ENCODE measurements at regions not wholly inside any gene's neighbourhood (a gene's known extent, or its start where the extent isn't known, plus 50 kb on each side); places are given as distances from the start of the nearest gene placed in this dataset.

GRCh38 chr11:116641561-116642045, 131.2 kb downstream of the BUD13 start:
- Histone ChIP-seq H3K4me1 (ENCODE audit: control insufficient read depth in 2 of 2, insufficient read depth in 2 of 2, low read length in 2 of 2) (no peaks in the 10 kb centered on the region), H3K27ac (ENCODE audit: low read depth in 1 of 2, low read length in 1 of 2) (no peak overlapping the region), H3K27me3 (ENCODE audit: control insufficient read depth in 2 of 2, insufficient read depth in 1 of 2, low read length in 1 of 2) (peaks cover 2 to 7% of the 10 kb centered on the region in 2 donors), H3K4me3 (ENCODE audit: low read length in 2 of 2) (no peak overlapping the region), H3K9me3 (ENCODE audit: control insufficient read depth in 2 of 2, insufficient read depth in 1 of 2, low read length in 1 of 2) (no peaks in the 10 kb centered on the region), H3K36me3 (ENCODE audit: control insufficient read depth in 2 of 2, insufficient read depth in 2 of 2, low read length in 1 of 2) (no peaks in the 10 kb centered on the region)
- 35% methylated on average over 11 of the region's 11 CpGs for WGBS
- DNase-seq (ENCODE audit: low read depth in 6 of 9, low spot score in 9 of 9): peak in 3 of 9 donors; percentile 3 to 23 (median 4)

- no peak for DNase-seq (ENCODE audit: low read depth in 6 of 9, low spot score in 9 of 9)
- 92% methylated on average over 7 of the region's 7 CpGs for WGBS
These were observed 132.0 kb downstream of the BUD13 start for GRCh38 chr11:116640641-116641402.

GRCh38 chr11:116638463-116638862, 134.3 kb downstream of the BUD13 start:
- no peaks in the 10 kb centered on the region for H3K9me3 ChIP-seq (ENCODE audit: control insufficient read depth in 2 of 2, insufficient read depth in 1 of 2, low read length in 1 of 2)
- no peak overlapping the region for H3K27ac ChIP-seq (ENCODE audit: low read depth in 1 of 2, low read length in 1 of 2)
- no peak overlapping the region for H3K4me3 ChIP-seq (ENCODE audit: low read length in 2 of 2)
- no peaks in the 10 kb centered on the region for H3K4me1 ChIP-seq (ENCODE audit: control insufficient read depth in 2 of 2, insufficient read depth in 2 of 2, low read length in 2 of 2)
- H3K27me3 ChIP-seq (ENCODE audit: control insufficient read depth in 2 of 2, insufficient read depth in 1 of 2, low read length in 1 of 2): peaks cover 0 to 5% of the 10 kb centered on the region in 2 donors
- no peaks in the 10 kb centered on the region for H3K36me3 ChIP-seq (ENCODE audit: control insufficient read depth in 2 of 2, insufficient read depth in 2 of 2, low read length in 1 of 2)
- 92% methylated on average over 6 of the region's 6 CpGs for WGBS
- no peak for DNase-seq (ENCODE audit: low read depth in 6 of 9, low spot score in 9 of 9)

More at GRCh38 chr11:116640641-116641402, 132.0 kb downstream of the BUD13 start:
- H3K27ac ChIP-seq (ENCODE audit: low read depth in 1 of 2, low read length in 1 of 2): no peak overlapping the region
- H3K9me3 ChIP-seq (ENCODE audit: control insufficient read depth in 2 of 2, insufficient read depth in 1 of 2, low read length in 1 of 2): no peaks in the 10 kb centered on the region
- no peaks in the 10 kb centered on the region for H3K4me1 ChIP-seq (ENCODE audit: control insufficient read depth in 2 of 2, insufficient read depth in 2 of 2, low read length in 2 of 2)
- H3K27me3 ChIP-seq (ENCODE audit: control insufficient read depth in 2 of 2, insufficient read depth in 1 of 2, low read length in 1 of 2): peaks cover 2 to 7% of the 10 kb centered on the region in 2 donors
- no peak overlapping the region for H3K4me3 ChIP-seq (ENCODE audit: low read length in 2 of 2)
- H3K36me3 ChIP-seq (ENCODE audit: control insufficient read depth in 2 of 2, insufficient read depth in 2 of 2, low read length in 1 of 2): no peaks in the 10 kb centered on the region

GRCh38 chr11:116637766-116638165, 135.0 kb downstream of the BUD13 start:
- Histone ChIP-seq H3K27ac (ENCODE audit: low read depth in 1 of 2, low read length in 1 of 2) (no peak overlapping the region), H3K4me1 (ENCODE audit: control insufficient read depth in 2 of 2, insufficient read depth in 2 of 2, low read length in 2 of 2) (no peaks in the 10 kb centered on the region), H3K9me3 (ENCODE audit: control insufficient read depth in 2 of 2, insufficient read depth in 1 of 2, low read length in 1 of 2) (no peaks in the 10 kb centered on the region), H3K4me3 (ENCODE audit: low read length in 2 of 2) (no peak overlapping the region), H3K36me3 (ENCODE audit: control insufficient read depth in 2 of 2, insufficient read depth in 2 of 2, low read length in 1 of 2) (no peaks in the 10 kb centered on the region), H3K27me3 (ENCODE audit: control insufficient read depth in 2 of 2, insufficient read depth in 1 of 2, low read length in 1 of 2) (peaks cover 0 to 5% of the 10 kb centered on the region in 2 donors)
- 80% methylated on average over 4 of the region's 4 CpGs for WGBS
- no peak for DNase-seq (ENCODE audit: low read depth in 6 of 9, low spot score in 9 of 9)

- 87% methylated on average over 15 of the region's 15 CpGs for WGBS
- no peak for DNase-seq (ENCODE audit: low read depth in 6 of 9, low spot score in 9 of 9)
These were observed 136.4 kb downstream of the BUD13 start for GRCh38 chr11:116636341-116636929.

GRCh38 chr11:116631201-116631600, 141.6 kb downstream of the BUD13 start:
- Histone ChIP-seq H3K4me3 (ENCODE audit: low read length in 2 of 2) (no peak overlapping the region), H3K36me3 (ENCODE audit: control insufficient read depth in 2 of 2, insufficient read depth in 2 of 2, low read length in 1 of 2) (no peaks in the 10 kb centered on the region), H3K27ac (ENCODE audit: low read depth in 1 of 2, low read length in 1 of 2) (no peak overlapping the region), H3K4me1 (ENCODE audit: control insufficient read depth in 2 of 2, insufficient read depth in 2 of 2, low read length in 2 of 2) (no peaks in the 10 kb centered on the region), H3K27me3 (ENCODE audit: control insufficient read depth in 2 of 2, insufficient read depth in 1 of 2, low read length in 1 of 2) (no peaks in the 10 kb centered on the region), H3K9me3 (ENCODE audit: control insufficient read depth in 2 of 2, insufficient read depth in 1 of 2, low read length in 1 of 2) (no peaks in the 10 kb centered on the region)
- 75% methylated on average over 3 of the region's 3 CpGs for WGBS
- DNase-seq (ENCODE audit: low read depth in 6 of 9, low spot score in 9 of 9): no peak

More at GRCh38 chr11:116636341-116636929, 136.4 kb downstream of the BUD13 start:
- Histone ChIP-seq H3K9me3 (ENCODE audit: control insufficient read depth in 2 of 2, insufficient read depth in 1 of 2, low read length in 1 of 2) (no peaks in the 10 kb centered on the region), H3K4me3 (ENCODE audit: low read length in 2 of 2) (no peak overlapping the region), H3K4me1 (ENCODE audit: control insufficient read depth in 2 of 2, insufficient read depth in 2 of 2, low read length in 2 of 2) (no peaks in the 10 kb centered on the region), H3K27ac (ENCODE audit: low read depth in 1 of 2, low read length in 1 of 2) (no peak overlapping the region), H3K36me3 (ENCODE audit: control insufficient read depth in 2 of 2, insufficient read depth in 2 of 2, low read length in 1 of 2) (no peaks in the 10 kb centered on the region), H3K27me3 (ENCODE audit: control insufficient read depth in 2 of 2, insufficient read depth in 1 of 2, low read length in 1 of 2) (no peaks in the 10 kb centered on the region)

- Histone ChIP-seq H3K4me1 (ENCODE audit: control insufficient read depth in 2 of 2, insufficient read depth in 2 of 2, low read length in 2 of 2) (no peaks in the 10 kb centered on the region), H3K36me3 (ENCODE audit: control insufficient read depth in 2 of 2, insufficient read depth in 2 of 2, low read length in 1 of 2) (no peaks in the 10 kb centered on the region), H3K27me3 (ENCODE audit: control insufficient read depth in 2 of 2, insufficient read depth in 1 of 2, low read length in 1 of 2) (no peaks in the 10 kb centered on the region), H3K9me3 (ENCODE audit: control insufficient read depth in 2 of 2, insufficient read depth in 1 of 2, low read length in 1 of 2) (no peaks in the 10 kb centered on the region), H3K27ac (ENCODE audit: low read depth in 1 of 2, low read length in 1 of 2) (no peak overlapping the region), H3K4me3 (ENCODE audit: low read length in 2 of 2) (no peak overlapping the region)
- DNase-seq (ENCODE audit: low read depth in 6 of 9, low spot score in 9 of 9): no peak
- WGBS: 94% methylated on average over 1 of the region's 1 CpG
These were observed 154.3 kb downstream of the BUD13 start for GRCh38 chr11:116618461-116618860.

- WGBS: 78% methylated on average over 7 of the region's 7 CpGs
- Histone ChIP-seq H3K9me3 (ENCODE audit: control insufficient read depth in 2 of 2, insufficient read depth in 1 of 2, low read length in 1 of 2) (no peaks in the 10 kb centered on the region), H3K4me1 (ENCODE audit: control insufficient read depth in 2 of 2, insufficient read depth in 2 of 2, low read length in 2 of 2) (no peaks in the 10 kb centered on the region), H3K27me3 (ENCODE audit: control insufficient read depth in 2 of 2, insufficient read depth in 1 of 2, low read length in 1 of 2) (no peaks in the 10 kb centered on the region), H3K27ac (ENCODE audit: low read depth in 1 of 2, low read length in 1 of 2) (no peak overlapping the region), H3K36me3 (ENCODE audit: control insufficient read depth in 2 of 2, insufficient read depth in 2 of 2, low read length in 1 of 2) (no peaks in the 10 kb centered on the region), H3K4me3 (ENCODE audit: low read length in 2 of 2) (no peak overlapping the region)
- DNase-seq (ENCODE audit: low read depth in 6 of 9, low spot score in 9 of 9): no peak
These were observed 157.4 kb downstream of the BUD13 start for GRCh38 chr11:116615211-116615865.

Measured in thymus (tissue), 11 donors.